Cardiac fibroblast (primary cell): ENCODE measurements at regions not wholly inside any gene's neighbourhood (a gene's known extent, or its start where the extent isn't known, plus 50 kb on each side); places are given as distances from the start of the nearest gene placed in this dataset.
"Not testable (repeated sequence)": the region's sequence is repeated elsewhere in the genome, so short reads cannot be mapped to it uniquely, and the experiment has no call there.

Experiments used
- DNase-seq, 2 donors: peaks; one replicate each; pipeline versions ENCODE4 v3.0.0 to v3.0.0-alpha.2; 2010; ENCODE audit warnings: low read depth in 2 of 2
- H3K4me3 ChIP-seq, 2 donors: replicated peaks in 1 of 2; 1 replicate in 1 of 2; 2 replicates in 1 of 2; pipeline ENCODE4 v1.5.1; 2011; ENCODE audit warnings: low read depth in 2 of 2, low read length in 2 of 2, mild to moderate bottlenecking in 2 of 2, moderate library complexity in 1 of 2
- CTCF ChIP-seq: IDR thresholded peaks from one replicate; pipeline ENCODE4 v1.5.1; 2011; ENCODE audit warnings: low read depth, mild to moderate bottlenecking, low read length, inconsistent platforms

GRCh38 chr7:149670288-149670687, 103.1 kb downstream of the ZNF467 start:
- H3K4me3 ChIP-seq: no peak overlapping the region
- TF ChIP-seq CTCF: no peak
- DNase-seq: peak; percentile 46 to 90

- peak; percentile 50 for TF ChIP-seq CTCF
- DNase-seq: peak; percentile 58 to 65
- no peak overlapping the region for H3K4me3 ChIP-seq
Measured at GRCh38 chr7:149669121-149669818, 104.1 kb downstream of the ZNF467 start.

- TF ChIP-seq CTCF: no peak
- no peak for DNase-seq
- no peak overlapping the region for H3K4me3 ChIP-seq
Measured at GRCh38 chr7:149666360-149666945, 106.9 kb downstream of the ZNF467 start.

- not testable (repeated sequence) for DNase-seq, H3K4me3 ChIP-seq
Measured at GRCh38 chr7:149665618-149666017, 107.8 kb downstream of the ZNF467 start.

GRCh38 chr7:149664666-149665065, 108.7 kb downstream of the ZNF467 start:
- no peak for TF ChIP-seq CTCF
- no peak for DNase-seq
- no peak overlapping the region for H3K4me3 ChIP-seq

GRCh38 chr7:149664176-149664575, 109.2 kb downstream of the ZNF467 start:
- no peak for DNase-seq
- H3K4me3 ChIP-seq: no peak overlapping the region
- no peak for TF ChIP-seq CTCF

GRCh38 chr7:149662591-149663095, 110.7 kb downstream of the ZNF467 start:
- no peak overlapping the region for H3K4me3 ChIP-seq
- peak; percentile 74 to 75 for DNase-seq
- TF ChIP-seq CTCF: peak; percentile 64
